GM13976 (cell line): ENCODE measurements at regions not wholly inside any gene's neighbourhood (a gene's known extent, or its start where the extent isn't known, plus 50 kb on each side); places are given as distances from the start of the nearest gene placed in this dataset.
A peak's percentile ranks its signal among the peaks of the same experiment; 100 is the strongest.
"Not testable (repeated sequence)": the region's sequence is repeated elsewhere in the genome, so short reads cannot be mapped to it uniquely, and the experiment has no call there.

Experiments used
- DNase-seq: peaks from one replicate; pipeline ENCODE4 v3.0.0; 2012; ENCODE audit warnings: low spot score
- in situ Hi-C: fragments of 300-500 bp; cut with MboI; formaldehyde crosslinking; loops from one replicate; pipeline ENCODE4 v1.12.0; 2022; ENCODE audit warnings: low sequenced_read_pairs, mixed read lengths, inconsistent platforms; ENCODE audit not compliant: unreplicated experiment

DNA sequence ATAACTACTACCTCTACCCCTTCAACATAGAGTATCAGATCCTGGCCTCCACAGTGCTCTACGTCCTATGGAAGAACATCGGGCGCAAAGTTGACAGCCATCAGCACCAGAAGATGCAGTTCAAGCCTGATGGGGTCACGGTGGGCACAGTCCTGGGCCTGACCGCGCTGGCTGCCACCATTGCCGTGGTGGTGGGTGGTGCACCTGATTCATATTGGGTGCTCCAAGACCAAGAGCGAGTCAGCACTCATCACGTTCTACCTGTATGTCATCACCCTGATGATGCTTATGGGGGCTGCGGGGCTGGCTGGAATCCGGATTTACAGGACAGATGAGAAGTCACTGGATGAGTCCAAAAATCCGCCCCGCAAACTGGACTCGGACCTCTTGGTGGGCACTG lies 846.4 kb downstream of the RPIA start:
- in situ Hi-C loops, DNase-seq: not testable (repeated sequence)

DNA sequence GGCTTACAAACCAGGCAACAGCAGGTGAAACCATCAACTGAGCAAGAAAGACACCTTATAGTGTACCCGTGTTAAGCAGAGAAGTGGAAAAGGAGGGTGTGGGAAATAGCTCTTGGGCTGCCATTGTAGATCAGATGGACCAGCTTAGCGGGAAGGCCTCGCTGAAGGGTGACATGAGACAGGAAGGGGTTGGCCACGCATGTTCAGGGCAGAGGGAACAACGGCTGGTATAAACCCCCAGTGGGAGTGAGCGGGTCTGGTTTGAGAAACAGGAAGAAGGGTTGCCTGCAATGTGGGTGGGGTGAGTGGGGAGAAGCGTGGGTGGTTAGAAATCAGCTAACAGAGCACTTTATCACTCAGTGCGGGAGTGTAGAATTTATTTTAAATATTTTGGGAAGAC lies 852.6 kb downstream of the RPIA start:
- in situ Hi-C loops, DNase-seq: not testable (repeated sequence)

DNA sequence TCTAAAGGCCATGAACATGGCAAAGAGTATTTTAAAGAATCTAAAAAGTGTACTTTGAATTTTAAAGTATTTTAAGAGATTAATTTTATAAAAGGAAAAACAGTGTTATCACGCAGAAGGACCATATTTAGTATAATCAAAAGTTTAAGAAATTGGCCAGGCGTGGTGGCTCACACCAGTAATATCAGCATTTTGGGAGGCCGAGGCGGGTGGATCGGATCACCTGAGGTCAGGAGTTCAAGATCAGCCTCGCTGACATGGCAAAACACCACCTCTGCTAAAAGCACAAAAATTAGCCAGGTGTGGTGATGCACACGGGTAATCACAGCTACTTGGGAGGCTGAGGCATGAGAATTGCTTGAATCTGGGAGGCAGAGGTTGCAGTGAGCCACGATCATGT lies 887.7 kb downstream of the RPIA start:
- DNase-seq, in situ Hi-C loops: not testable (repeated sequence)

DNA sequence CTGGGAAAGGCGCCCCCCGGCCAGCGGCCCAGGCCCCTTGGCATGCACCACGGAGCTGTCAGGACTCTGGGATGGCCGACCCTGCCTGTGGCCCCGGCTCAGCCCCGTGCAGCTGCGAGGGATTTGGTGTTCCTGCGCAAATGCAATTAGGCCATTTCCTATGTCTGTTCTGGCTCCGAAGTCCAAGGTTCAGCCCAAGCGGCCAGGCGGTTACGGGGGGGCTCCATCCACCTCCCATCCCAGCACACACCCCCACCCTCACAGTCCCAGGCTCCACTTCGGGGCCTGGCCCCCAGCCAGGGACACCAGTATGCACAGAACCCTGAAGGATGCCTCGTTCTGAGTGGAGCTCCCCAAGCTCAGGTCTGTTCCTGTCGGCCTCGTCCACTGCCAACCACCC lies 891.3 kb downstream of the RPIA start:
- DNase-seq, in situ Hi-C loops: not testable (repeated sequence)

DNA sequence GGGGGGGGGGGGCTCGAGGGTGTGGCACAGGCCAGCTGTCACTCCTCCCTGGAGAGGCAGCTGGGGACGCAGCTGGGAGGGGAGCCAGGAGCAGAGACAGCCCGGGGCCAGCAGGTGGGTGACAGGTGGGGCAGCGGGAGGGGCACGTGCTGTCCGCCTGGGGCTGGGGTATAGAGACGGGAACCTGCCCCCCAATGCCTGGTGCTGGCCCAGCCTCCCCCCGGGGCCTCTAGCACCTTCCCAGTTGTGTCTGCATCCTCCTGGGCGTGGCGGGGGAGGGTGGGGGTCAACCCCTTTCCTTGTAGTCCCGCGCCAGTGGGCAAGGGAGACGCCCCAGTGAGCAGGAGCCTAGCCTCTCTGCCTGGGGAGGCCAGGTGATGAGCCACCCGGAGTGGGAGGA lies 892.6 kb downstream of the RPIA start:
- DNase-seq, in situ Hi-C loops: not testable (repeated sequence)

DNA sequence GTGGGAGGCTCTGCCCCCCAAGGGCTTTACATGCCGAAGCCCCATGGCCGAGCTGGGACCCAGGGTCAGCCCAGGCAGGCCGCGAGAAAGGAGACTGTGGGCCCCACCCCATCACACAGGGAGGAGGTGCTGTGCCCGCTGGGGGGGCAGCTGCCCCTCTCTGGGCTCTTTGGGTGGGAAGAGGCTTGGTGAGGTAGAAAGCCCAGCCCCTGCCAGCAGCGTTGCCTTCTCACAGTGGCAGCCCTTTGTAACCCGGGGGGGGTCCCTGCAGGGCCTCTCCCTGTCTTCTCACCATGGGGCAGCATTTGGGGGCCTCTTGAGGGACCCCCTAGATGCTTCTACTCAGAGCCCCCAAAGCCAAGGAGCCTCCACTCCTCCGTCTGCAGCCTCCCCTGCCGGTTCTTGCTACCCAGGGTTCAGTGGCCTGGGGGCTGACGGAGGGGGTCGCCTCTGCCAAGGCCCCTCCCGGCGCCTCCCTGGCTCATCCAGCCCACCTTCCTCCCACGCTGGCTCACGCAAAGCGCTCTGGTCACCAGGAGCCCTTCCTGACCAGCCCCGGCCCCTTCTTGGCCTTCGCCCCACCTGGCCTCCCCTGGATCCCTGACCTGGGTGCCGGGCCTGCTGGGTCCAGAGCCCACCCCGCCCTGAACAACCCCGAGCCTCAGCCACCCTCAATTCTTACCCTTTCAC lies 893.5 kb downstream of the RPIA start:
- in situ Hi-C loops, DNase-seq: not testable (repeated sequence)

DNA sequence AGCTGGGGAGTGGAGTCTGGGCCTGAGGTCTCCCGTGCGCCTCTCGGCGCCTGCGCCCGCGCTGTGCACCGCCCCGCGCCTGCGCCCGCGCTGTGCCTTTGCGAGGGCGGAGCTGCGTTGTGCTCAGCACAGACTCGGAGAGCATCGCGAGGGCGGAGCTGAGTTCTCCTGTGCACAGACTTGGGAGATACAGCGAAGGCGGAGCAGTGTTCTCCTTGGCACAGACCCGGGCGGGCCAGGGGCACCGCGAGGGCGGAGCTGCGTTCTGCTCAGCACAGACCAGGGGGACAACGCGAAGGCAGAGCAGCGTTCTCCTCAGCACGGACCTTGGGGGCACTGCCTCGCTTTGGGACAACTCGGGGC lies 894.1 kb downstream of the RPIA start:
- DNase-seq, in situ Hi-C loops: not testable (repeated sequence)

DNA sequence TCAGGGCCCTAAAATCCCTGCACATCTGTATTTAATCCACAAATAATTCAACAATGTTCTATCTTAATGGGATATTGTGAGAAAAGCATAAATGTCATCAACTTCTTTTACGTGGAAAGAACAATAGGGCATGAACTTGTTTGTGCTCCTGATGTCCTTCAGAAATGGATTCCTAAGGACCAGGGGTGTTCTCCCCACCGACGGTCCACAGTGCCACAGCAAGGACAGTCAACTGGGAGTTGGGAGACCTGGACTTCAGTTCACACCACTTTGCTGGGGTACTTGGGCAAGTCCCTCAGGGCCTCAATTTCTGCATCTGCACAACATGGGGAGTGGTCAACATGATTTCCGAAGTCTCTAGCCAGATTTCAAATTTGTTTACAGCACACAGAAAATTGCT lies 908.4 kb downstream of the RPIA start:
- DNase-seq, in situ Hi-C loops: not testable (repeated sequence)

DNA sequence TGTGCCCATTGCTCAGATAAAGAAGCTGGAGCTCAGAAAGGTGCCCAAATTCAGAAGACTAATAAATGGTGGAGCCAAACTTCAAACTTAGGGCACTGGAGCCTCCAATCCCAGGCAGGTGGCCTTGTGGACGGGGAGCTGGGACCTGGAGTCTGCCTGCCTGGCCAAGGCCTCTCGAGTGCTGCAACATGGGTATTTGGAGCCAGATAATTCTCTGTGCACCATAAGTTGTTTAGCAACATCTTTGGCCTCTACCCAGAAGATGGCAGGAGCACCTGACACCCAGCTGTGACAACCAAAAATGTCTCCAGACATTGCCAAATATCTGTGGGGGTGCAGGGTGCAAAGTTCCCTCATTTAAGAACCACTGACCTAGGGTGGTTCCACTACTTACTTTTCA lies 915.0 kb downstream of the RPIA start:
- DNase-seq, in situ Hi-C loops: not testable (repeated sequence)

DNA sequence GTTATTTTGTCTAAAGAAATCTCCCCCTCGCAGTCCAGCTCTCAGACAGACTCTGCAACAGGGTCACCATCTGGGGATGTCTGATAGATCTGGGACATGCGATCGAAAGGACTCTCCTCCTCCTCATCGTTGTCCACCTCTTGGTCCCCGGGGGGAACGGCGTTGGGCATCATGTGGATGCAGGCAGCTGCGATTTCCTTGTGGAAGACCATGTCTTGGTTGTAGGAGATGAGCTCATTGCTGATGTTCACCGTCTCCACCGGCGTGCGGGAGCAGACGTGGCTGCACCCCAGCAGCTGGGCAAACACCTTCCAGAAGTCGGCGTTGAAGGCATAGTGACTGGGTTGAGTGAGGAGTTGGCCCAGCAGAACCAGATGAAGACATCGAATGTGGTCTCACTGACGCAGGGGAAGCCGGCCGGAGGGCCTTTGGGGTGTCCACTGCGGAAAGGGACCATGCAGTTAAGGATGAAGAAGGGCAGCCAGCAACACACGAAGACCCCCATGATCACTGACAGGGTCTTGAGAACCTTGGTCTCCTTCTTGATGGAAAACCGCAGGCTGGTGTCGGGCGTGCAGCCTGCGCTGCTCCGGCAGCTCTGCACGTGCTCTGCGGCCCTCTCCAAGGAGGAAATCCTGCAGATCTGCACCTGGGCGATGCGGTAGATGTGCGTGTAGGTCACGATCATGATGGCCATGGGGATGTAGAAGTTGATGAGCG lies 918.9 kb downstream of the RPIA start:
- peak; percentile 1 for DNase-seq
- in situ Hi-C loops: not testable (repeated sequence)

DNA sequence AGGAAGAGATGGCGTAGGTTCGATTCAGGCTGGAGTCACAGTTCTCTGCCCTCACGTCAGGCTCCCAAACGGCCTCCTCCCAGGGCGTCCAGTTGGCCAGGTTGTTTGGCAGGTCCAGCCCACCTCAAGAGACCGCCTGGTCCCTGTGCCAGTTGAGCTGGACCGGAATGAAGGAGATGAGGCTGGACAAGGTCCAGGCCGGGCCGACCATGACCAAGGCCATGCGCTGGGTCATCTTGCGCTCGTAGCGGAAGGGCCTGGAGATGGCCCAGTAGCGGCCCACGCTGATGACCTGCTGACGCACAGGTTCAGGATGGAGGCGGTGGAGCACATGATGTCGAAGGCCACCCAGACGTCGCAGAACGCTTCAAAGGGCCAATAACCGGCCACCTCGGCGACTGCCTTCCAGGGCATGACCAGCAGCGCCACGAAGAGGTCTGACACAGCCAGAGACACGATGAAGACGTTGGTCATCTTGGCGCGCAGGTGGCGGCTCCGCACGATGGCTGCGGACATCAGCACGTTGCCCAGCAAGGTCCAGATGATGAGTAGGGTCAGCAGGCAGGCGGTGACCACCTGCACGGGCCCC lies 919.5 kb downstream of the RPIA start:
- peak; percentile 0 for DNase-seq
- in situ Hi-C loops: not testable (repeated sequence)

DNA sequence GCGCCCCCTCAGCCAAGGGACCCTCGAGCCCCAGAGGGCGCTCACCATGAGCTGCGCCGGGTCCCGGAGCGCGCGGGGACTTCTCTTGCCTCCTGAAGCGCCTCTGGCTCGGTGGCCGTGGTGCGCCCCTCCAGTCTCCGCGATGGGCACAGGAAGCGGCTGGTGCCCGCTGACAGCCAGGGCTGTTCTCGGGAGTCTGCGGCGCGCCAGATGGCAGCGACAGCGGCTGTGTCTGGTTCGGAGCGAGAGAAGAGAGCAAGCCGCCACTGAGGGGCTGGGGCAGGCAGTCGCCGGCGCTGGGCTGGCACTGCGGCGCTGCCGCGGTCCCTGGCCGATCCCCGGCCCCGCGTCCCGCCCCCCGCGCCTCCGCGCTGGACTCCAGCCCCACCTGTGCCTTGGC lies 920.2 kb downstream of the RPIA start:
- in situ Hi-C loops, DNase-seq: not testable (repeated sequence)

DNA sequence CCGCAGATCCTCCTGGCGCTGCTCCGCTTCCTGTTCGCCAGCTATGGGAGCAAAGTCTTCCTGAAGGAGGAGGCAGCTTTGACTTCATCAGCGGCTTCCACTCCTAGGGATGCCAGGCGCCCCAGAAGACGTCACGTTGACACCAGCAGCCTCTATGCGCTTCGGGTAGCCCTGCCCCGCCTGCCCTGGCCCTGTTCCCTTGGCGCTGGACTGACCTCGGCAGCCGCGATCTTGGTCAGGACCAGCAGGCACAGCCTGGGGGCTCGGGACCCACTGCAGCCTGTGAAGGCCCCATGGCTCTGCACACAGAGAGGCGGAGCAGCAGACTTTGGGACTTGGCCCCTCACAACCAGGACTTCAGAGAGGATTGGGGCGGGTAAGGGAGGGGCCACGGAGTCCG lies 957.8 kb downstream of the RPIA start:
- DNase-seq, in situ Hi-C loops: not testable (repeated sequence)

DNA sequence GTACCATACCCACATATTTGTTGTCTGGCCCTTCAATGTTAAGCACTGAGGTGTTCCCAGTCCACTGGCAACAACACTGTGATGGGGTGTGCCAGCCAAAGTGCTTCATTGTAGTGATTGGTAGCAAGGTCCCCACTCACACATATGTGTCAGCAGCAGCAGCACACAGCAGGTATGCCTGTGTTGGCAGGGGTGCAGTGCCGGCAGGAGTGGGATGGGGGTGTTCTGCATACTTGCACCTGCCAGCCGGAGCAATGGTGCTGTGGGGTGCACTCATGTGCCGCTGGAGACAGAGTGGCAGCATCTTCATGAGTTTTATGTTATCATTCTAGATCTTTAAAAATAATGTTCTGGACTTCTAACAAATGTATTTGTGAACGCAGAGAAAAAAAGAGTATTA lies 987.8 kb downstream of the RPIA start:
- DNase-seq, in situ Hi-C loops: not testable (repeated sequence)
